ENCODE measurements at regions not wholly inside any gene's neighbourhood (a gene's known extent, or its start where the extent isn't known, plus 50 kb on each side); places are given as distances from the start of the nearest gene placed in this dataset.

DNA sequence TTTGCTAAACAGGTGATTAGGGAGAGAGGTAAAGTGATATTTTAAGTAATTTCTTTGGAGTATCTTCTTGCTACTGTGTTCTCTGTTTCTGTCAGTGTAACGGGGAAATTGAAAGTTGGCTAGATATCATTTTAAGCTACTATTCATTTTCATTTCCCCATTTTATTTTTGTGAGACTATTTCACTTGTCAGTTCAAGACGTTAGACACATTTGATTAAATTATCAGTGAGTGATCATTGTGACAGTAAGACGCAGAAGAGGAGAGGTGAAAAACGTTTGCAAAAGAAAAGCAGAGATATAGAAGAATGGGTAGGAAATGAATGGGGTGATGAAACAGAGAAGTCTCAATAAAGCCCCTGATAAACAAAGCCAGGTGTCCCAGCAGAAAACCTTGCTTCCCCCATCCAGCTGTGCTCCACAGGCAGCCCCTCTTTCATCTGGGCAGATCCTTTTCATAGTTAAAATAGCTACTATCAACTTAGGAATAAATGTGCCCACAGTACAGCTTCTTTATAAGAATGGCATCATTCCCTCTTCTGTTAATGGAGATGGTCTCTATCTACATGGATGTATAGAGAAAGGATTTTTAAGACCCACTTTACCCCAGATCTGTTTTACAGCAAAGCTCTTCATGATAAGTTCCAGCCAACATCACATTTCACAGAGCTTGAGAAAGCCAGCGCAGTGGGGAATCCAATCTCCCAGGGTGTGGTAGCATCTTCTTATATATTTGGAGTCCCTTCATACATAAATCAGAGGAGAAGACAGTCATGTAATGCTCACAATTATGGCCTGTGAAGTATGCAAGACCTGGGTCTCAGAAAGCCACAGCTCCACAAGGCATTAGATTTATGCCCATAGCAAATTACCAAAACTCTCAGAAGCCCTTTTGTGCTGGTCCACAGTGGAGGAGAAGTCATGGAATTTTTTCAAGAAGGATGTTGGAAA lies 138.1 kb upstream of the ITGB1 start:
- Histone ChIP-seq H3K27ac (no peak overlapping the region), H3K4me3 (no peak overlapping the region), H3K4me1 (replicated peaks in 1 of 2) (no peaks in the 10 kb centered on the region)
- no peak for ATAC-seq (replicated peaks in 6 of 8)
- in situ Hi-C loops (cut with MboI; ENCODE audit: low pct_unique_long_range_greater_than_20kb in 2 of 9, low sequenced_read_pairs in 9 of 9, unreplicated experiment in 9 of 9), result no loop called here
- 47 to 80% (median 68%) methylated on average over 2 to 5 of the region's 5 CpGs for whole genome bisulfite sequencing, 10 experiments

GRCh38 chr10:33094263-33095051 lies 136.4 kb upstream of the ITGB1 start:
- H3K4me3 ChIP-seq, result no peak overlapping the region
- 58 to 100% (median 81%) methylated on average over 1 to 4 of the region's 4 CpGs; no CpG with 5 or more reads in 1 of the 10 experiments for WGBS, 10 experiments
- peaks cover 0 to 2% of the 10 kb centered on the region in 2 donors for H3K4me1 ChIP-seq (replicated peaks in 1 of 2)
- in situ Hi-C loops (cut with MboI; ENCODE audit: low pct_unique_long_range_greater_than_20kb in 2 of 9, low sequenced_read_pairs in 9 of 9, unreplicated experiment in 9 of 9), result no loop called here
- H3K27ac ChIP-seq, result no peak overlapping the region
- peak in 3 of 8 experiments; percentile 66 to 78 (median 76) for ATAC-seq (replicated peaks in 6 of 8)

GRCh38 chr10:33093362-33093761 lies 135.3 kb upstream of the ITGB1 start:
- Histone ChIP-seq H3K4me3 (no peak overlapping the region), H3K4me1 (replicated peaks in 1 of 2) (peaks cover 0 to 5% of the 10 kb centered on the region in 2 donors), H3K27ac (no peak overlapping the region)
- WGBS, 10 experiments, result 83 to 100% (median 100%) methylated on average over 1 to 3 of the region's 3 CpGs
- in situ Hi-C loops (cut with MboI; ENCODE audit: low pct_unique_long_range_greater_than_20kb in 2 of 9, low sequenced_read_pairs in 9 of 9, unreplicated experiment in 9 of 9), result no loop called here
- ATAC-seq (replicated peaks in 6 of 8), result no peak

- peaks cover 0 to 5% of the 10 kb centered on the region in 2 donors for H3K4me1 ChIP-seq (replicated peaks in 1 of 2)
- H3K4me3 ChIP-seq, result no peak overlapping the region
- WGBS, 10 experiments, result 88 to 100% (median 100%) methylated on average over 1 of the region's 1 CpG; no CpG with 5 or more reads in 2 of the 10 experiments
- H3K27ac ChIP-seq, result no peak overlapping the region
- ATAC-seq (replicated peaks in 6 of 8), result no peak
- in situ Hi-C loops (cut with MboI; ENCODE audit: low pct_unique_long_range_greater_than_20kb in 2 of 9, low sequenced_read_pairs in 9 of 9, unreplicated experiment in 9 of 9), result no loop called here
Measured at GRCh38 chr10:33092596-33092995, 134.6 kb upstream of the ITGB1 start.

DNA sequence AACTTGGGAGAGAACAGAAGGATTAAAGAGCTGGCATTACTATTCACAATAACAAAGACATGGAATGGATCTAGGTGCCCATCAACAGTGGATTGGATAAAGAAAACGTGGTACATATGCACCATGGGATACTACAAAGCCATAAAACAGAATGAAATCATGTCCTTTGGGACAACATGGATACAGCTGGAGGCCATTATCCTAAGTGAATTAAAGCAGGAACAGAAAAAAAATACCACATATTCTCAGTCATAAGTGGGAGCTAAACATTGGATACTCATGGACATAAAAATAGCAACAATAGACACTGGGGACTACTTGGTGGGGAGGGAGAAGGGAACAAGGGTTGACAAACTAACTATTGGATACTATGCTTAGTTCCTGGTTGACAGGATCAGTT lies 133.2 kb upstream of the ITGB1 start:
- in situ Hi-C loops (cut with MboI; ENCODE audit: low pct_unique_long_range_greater_than_20kb in 2 of 9, low sequenced_read_pairs in 9 of 9, unreplicated experiment in 9 of 9), result no loop called here
- WGBS, 10 experiments, result 0 to 86% (median 63%) methylated on average over 1 of the region's 1 CpG; no CpG with 5 or more reads in 1 of the 10 experiments
- H3K4me3 ChIP-seq, result no peak overlapping the region
- H3K4me1 ChIP-seq (replicated peaks in 1 of 2), result peaks cover 0 to 5% of the 10 kb centered on the region in 2 donors
- no peak overlapping the region for H3K27ac ChIP-seq
- ATAC-seq (replicated peaks in 6 of 8), result no peak

GRCh38 chr10:33088990-33089389 lies 131.0 kb upstream of the ITGB1 start:
- 60 to 100% (median 75%) methylated on average over 1 to 5 of the region's 6 CpGs; no CpG with 5 or more reads in 2 of the 10 experiments for WGBS, 10 experiments
- Histone ChIP-seq H3K27ac (no peak overlapping the region), H3K4me1 (replicated peaks in 1 of 2) (peaks cover 0 to 12% of the 10 kb centered on the region in 2 donors), H3K4me3 (no peak overlapping the region)
- in situ Hi-C loops (cut with MboI; ENCODE audit: low pct_unique_long_range_greater_than_20kb in 2 of 9, low sequenced_read_pairs in 9 of 9, unreplicated experiment in 9 of 9), result no loop called here
- peak in 4 of 8 experiments; percentile 36 to 84 (median 74) for ATAC-seq (replicated peaks in 6 of 8)

DNA sequence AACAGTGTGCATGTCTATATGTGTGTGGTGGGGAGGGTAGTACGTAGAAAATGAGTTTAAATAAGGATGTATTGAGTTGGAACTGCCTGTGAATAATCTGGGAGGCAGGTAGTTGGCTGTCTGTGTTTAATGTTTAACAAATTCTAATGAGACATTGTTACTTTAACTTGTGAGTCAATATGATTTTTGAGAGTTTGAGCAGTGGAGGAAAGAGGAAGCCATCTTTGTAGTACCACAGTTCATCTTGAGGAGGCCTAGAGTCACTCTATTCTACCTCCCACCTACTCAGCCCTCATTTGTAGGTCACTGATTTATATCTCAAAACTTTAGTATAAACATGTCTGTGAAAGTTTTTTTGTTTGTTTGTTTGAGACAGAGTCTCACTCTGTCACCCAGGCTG lies 129.9 kb upstream of the ITGB1 start:
- ATAC-seq (replicated peaks in 6 of 8), result no peak
- in situ Hi-C loops (cut with MboI; ENCODE audit: low pct_unique_long_range_greater_than_20kb in 2 of 9, low sequenced_read_pairs in 9 of 9, unreplicated experiment in 9 of 9), result no loop called here
- 33 to 100% (median 84%) methylated on average over 1 of the region's 1 CpG; no CpG with 5 or more reads in 4 of the 10 experiments for WGBS, 10 experiments
- no peak overlapping the region for H3K4me3 ChIP-seq
- no peak overlapping the region for H3K27ac ChIP-seq
- H3K4me1 ChIP-seq (replicated peaks in 1 of 2), result peaks cover 0 to 17% of the 10 kb centered on the region in 2 donors

GRCh38 chr10:33087152-33087551 lies 129.1 kb upstream of the ITGB1 start:
- WGBS, 10 experiments, result 78 to 100% (median 100%) methylated on average over 1 to 3 of the region's 3 CpGs; no CpG with 5 or more reads in 3 of the 10 experiments

DNA sequence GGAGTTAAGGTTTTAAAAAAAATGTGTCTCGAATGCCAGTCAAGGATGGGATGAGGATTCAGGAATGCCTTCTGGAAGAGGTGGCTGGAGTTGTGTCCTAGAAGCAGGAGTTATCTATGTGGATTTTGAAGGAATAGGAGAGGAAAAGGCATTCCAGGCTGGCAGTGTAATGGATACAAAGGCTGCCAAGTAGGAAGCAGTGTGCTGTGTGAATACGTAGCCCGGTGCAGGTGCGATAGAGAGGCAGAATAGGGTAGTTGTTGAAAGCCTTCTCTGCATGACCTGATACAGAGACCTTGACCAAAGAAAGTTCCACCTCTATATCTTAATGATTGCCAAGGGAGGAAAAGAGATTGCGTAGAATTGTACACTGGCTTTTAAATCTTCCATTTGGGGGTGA lies 128.1 kb upstream of the ITGB1 start:
- 76 to 100% (median 92%) methylated on average over 1 to 5 of the region's 5 CpGs; no CpG with 5 or more reads in 2 of the 10 experiments for WGBS, 10 experiments
- Histone ChIP-seq H3K4me3 (no peak overlapping the region), H3K4me1 (replicated peaks in 1 of 2) (peaks cover 0 to 32% of the 10 kb centered on the region in 2 donors), H3K27ac (no peak overlapping the region)
- no peak for ATAC-seq (replicated peaks in 6 of 8)
- in situ Hi-C loops (cut with MboI; ENCODE audit: low pct_unique_long_range_greater_than_20kb in 2 of 9, low sequenced_read_pairs in 9 of 9, unreplicated experiment in 9 of 9), result no loop called here

More at GRCh38 chr10:33087152-33087551, 129.1 kb upstream of the ITGB1 start:
- H3K4me1 ChIP-seq (replicated peaks in 1 of 2), result peaks cover 0 to 24% of the 10 kb centered on the region in 2 donors
- no peak overlapping the region for H3K4me3 ChIP-seq
- in situ Hi-C loops (cut with MboI; ENCODE audit: low pct_unique_long_range_greater_than_20kb in 2 of 9, low sequenced_read_pairs in 9 of 9, unreplicated experiment in 9 of 9), result no loop called here
- no peak overlapping the region for H3K27ac ChIP-seq
- no peak for ATAC-seq (replicated peaks in 6 of 8)

GRCh38 chr10:33085313-33085833 lies 127.3 kb upstream of the ITGB1 start:
- Histone ChIP-seq H3K4me3 (no peak overlapping the region), H3K4me1 (replicated peaks in 1 of 2) (peaks cover 0 to 32% of the 10 kb centered on the region in 2 donors), H3K27ac (no peak overlapping the region)
- in situ Hi-C loops (cut with MboI; ENCODE audit: low pct_unique_long_range_greater_than_20kb in 2 of 9, low sequenced_read_pairs in 9 of 9, unreplicated experiment in 9 of 9), result no loop called here
- ATAC-seq (replicated peaks in 6 of 8), result no peak

GRCh38 chr10:33084453-33084852 lies 126.4 kb upstream of the ITGB1 start:
- no peak overlapping the region for H3K4me3 ChIP-seq
- H3K27ac ChIP-seq, result no peak overlapping the region
- in situ Hi-C loops (cut with MboI; ENCODE audit: low pct_unique_long_range_greater_than_20kb in 2 of 9, low sequenced_read_pairs in 9 of 9, unreplicated experiment in 9 of 9), result no loop called here
- WGBS, 10 experiments, result 14 to 100% (median 83%) methylated on average over 1 of the region's 1 CpG; no CpG with 5 or more reads in 1 of the 10 experiments
- ATAC-seq (replicated peaks in 6 of 8), result peak in 1 of 8 experiments; percentile 15
- H3K4me1 ChIP-seq (replicated peaks in 1 of 2), result peaks cover 0 to 29% of the 10 kb centered on the region in 2 donors

DNA sequence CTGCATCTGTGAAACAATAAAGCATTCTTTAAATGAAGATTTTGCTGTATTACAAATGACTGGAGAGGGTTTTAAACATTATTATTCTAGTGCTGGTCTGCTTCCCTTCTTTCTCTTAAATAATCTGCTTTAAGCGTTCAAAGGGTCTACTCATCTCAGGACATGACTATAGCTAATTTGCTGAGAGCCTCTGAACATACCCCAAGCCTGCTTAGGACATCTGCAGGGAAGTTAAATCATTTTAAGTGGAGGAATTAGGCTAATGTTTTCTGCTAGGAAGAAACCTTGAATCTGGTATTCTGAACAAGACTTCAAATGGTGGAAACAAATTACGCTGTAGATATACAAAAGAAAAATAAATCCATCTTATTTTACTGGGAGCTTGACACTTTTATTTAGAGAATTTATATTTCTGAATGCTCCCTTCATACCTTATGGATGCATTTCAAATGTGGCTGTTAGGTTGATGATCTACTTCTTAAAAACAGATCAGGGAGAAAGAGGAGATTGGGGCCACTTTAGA lies 124.4 kb upstream of the ITGB1 start:
- in situ Hi-C loops (cut with MboI; ENCODE audit: low pct_unique_long_range_greater_than_20kb in 2 of 9, low sequenced_read_pairs in 9 of 9, unreplicated experiment in 9 of 9), result no loop called here
- no peak overlapping the region for H3K27ac ChIP-seq
- no peak overlapping the region for H3K4me3 ChIP-seq
- peaks cover 0 to 27% of the 10 kb centered on the region in 2 donors for H3K4me1 ChIP-seq (replicated peaks in 1 of 2)
- WGBS, 10 experiments, result 20 to 100% (median 72%) methylated on average over 1 to 2 of the region's 2 CpGs; no CpG with 5 or more reads in 1 of the 10 experiments
- peak in 3 of 8 experiments; percentile 58 to 71 (median 71) for ATAC-seq (replicated peaks in 6 of 8)
